Endometrial microvascular endothelial cells (primary cell): ENCODE measurements at regions not wholly inside any gene's neighbourhood (a gene's known extent, or its start where the extent isn't known, plus 50 kb on each side); places are given as distances from the start of the nearest gene placed in this dataset.
"Not testable (repeated sequence)": the region's sequence is repeated elsewhere in the genome, so short reads cannot be mapped to it uniquely, and the experiment has no call there.

Experiments used
- in situ Hi-C: cut with HindIII; loops from 2 replicates; pipeline ENCODE4 v1.10.0; 2017; ENCODE audit warnings: low sequenced_read_pairs, low pct_unique_long_range_greater_than_20kb; ENCODE audit errors: inconsistent ontology term

DNA sequence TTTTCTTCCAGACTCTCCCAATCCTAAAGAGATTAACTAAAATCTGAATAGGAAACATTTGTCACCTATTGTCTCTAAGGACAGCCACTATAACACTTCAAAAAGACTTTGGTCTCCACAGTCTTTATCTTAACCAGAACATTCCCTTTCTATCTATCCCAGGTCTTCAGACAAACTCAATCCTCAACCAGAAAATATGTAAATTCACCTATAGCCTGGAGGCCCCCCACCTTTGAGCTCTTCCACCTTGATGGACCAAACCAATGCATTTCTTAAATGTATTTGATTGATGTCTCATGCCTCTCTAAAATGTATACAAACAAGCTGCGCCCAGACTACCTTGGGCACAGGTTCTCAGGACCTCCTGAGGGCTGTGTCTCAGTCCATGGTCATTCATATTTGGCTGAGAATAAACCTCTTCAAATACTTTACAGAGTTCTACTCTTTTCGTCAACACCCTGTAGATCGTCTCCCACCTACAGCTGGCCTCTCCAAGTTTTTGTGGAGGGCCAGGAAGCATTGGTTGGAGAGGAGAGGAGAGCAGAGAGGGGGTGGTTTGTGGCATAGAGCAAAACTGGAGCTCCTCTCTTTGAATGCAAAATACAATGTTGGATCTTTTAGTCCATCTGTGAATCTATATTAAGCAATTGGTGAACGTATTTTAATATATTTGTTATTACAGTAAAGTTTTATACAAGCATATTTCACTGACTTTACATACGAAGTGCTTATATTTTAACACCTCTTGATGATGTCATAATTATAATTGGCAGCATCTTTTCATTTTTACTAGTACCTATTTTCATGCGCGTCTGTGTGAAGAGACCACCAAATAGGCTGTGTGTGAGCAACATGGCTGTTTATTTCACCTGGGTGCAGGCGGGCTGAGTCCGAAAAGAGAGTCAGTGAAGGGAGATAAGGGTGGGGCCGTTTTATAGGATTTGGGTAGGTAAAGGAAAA is 230.7 kb upstream of the DUSP10 start:
- in situ Hi-C loops: no loop called here

DNA sequence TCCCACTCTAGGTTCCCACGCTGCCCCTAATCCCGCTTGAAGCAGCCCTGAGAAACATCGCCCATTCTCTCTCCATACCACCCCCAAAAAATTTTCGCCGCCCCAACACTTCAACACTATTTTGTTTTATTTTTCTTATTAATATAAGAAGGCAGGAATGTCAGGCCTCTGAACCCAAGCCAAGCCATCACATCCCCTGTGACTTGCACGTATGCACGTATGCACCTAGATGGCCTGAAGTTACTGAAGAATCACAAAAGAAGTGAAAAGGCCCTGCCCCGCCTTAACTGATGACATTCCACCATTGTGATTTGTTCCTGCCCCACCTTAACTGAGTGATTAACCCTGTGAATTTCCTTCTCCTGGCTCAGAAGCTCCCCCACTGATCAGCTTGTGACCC is 229.1 kb upstream of the DUSP10 start:
- in situ Hi-C loops: not testable (repeated sequence)

DNA sequence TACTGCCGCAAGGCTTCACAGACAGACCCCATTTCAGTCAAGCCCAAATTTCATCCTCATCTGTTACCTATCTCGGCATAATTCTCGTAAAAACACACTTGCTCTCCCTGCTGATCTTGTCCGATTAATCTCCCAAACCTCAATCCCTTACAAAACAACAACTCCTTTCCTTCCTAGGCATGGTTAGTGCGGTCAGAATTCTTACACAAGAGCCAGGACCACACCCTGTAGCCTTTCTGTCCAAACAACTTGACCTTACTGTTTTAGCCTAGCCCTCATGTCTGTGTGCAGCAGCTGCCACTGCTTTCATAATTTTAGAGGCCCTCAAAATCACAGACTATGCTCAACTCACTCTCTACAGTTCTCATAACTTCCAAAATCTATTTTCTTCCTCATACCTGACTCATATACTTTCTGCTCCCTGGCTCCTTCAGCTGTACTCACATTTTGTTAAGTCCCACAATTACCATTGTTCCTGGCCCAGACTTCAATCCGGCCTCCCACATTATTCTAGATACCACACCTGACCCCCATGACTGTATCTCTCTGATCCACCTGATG is 227.5 kb upstream of the DUSP10 start:
- in situ Hi-C loops: not testable (repeated sequence)

DNA sequence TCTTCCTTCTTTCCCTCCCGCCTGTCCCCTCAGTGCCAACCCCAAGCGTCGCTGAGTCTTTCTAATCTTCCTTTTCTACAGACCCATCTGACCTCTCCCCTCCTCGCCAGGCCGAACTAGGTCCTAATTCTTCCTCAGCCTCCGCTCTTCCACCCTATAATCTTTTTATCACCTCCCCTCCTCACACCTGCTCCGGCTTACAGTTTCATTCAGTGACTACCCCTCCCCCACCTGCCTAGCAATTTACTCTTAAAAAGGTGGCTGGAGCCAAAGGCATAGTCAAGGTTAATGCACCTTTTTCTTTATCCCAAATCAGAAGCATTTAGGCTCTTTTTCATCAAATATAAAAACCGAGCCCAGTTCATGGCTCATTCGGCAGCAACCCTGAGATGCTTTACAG is 225.6 kb upstream of the DUSP10 start:
- in situ Hi-C loops: not testable (repeated sequence)

DNA sequence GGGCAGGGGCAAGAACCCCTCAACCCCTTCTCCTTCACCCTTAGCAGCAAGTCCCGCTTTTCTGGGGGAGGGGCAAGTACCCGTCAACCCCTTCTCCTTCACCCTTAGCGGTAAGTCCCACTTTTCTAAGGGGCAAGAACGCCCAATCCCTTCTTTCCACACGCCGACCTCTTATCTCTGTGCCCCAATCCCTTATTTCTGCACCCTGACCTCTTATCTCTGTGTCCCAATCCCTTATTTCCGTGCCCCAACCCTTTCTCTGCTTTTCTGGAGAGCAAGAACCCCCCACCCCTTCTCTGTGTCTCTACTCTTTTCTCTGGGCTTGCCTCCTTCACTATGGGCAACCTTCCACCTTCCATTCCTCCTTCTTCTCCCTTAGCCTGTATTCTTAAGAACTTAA is 225.0 kb upstream of the DUSP10 start:
- in situ Hi-C loops: not testable (repeated sequence)

DNA sequence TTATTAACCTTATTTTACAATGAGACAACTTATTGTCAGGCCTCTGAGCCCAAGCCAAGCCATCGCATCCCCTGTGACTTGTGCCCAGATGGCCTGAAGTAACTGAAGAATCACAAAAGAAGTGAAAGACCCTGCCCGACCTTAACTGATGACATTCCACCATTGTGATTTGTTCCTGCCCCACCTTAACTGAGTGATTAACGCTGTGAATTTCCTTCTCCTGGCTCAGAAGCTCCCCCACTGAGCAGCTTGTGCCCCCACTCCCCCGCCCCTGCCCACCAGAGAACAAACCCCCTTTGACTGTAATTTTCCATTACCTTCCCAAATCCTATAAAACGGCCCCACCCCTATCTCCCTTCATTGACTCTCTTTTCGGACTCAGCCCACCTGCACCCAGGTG is 224.0 kb upstream of the DUSP10 start:
- in situ Hi-C loops: not testable (repeated sequence)

DNA sequence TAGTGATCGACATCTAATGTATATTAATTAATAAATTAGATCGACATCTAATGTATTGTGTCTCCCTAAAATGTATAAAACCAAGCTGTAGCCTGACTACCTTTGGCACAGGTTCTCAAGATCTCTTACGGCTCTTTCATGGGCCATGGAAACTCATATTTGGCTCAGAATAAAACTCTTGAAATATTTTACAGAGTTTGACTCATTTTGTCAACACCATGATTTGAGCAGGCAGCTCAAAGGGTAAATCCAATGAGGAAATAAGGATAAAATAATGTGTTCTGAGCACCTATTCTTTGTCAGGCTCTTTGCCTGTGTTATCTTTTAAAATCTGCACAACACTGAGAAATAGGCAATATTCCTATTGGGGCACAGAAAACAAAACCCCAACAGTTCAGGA is 223.4 kb upstream of the DUSP10 start:
- in situ Hi-C loops: no loop called here

DNA sequence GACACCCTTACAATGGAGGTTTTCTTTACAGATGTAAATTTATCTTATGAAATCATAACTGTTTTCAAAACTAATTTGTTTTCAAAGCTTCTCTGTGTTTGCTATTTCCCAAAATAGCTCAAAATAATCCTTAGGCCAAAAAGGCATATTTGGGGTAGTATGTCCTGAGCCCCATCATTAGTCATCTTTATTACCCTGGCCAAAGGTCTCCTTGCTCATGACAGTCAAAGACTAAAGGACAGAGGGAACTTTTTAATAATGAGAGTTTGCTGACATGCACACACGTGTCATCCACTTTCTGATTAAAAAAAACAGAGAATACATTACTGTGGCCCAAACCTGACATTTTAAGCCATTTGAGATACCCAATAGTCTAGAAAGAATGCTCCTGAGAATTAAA is 221.9 kb upstream of the DUSP10 start:
- in situ Hi-C loops: no loop called here

DNA sequence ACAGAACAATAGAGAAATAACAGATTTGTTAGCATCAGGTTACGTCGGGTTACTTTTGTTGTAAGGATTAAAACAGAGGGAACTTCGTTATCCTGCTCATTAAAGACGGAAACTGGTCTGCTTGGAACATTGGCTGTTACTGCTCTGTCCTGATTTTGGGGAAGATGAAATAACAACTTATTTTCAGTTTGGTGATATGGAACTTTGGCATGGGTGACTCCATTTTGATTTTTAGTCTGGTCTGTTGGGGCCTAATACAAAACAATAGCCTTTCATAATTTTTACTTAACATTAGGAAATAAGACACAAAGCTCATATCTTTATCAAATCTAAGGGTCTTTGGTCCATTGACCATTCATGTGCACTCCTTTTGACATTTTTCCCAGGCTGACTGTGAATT is 220.5 kb upstream of the DUSP10 start:
- in situ Hi-C loops: no loop called here

DNA sequence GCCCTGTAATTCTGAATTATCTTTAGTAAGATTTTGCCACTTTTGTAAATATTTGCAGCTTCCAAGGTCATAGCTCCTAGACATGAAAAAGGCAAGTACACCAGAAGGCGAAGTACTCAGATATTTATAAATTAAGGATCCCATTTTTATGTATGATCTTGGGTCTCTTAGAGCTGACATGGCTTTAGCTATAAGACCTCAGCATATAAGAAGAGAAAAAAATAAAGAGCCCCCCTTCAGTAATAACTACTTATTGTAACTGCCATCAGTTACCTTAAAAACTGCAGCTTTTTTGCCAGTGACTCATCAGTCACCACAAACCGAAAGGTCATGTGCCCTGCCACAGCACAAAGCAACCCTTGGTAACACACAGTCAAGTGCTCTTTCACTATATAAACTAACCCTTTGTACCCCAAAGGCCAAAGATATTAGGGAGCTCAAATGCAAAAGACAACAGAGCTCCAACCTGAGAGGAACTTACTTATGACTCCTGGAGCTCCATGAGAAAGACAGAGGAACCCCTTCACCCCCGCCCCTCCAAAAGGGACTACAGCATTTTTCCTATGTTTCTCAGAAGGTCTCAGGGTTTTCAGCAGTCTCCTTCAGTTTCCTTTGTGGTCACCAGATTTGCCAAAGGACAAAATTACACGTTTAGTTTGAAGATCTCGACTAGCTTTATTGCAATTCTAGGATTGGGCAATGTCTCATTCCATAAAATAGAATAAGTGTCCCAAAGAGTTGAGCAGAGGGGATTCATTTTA is 219.8 kb upstream of the DUSP10 start:
- in situ Hi-C loops: no loop called here

DNA sequence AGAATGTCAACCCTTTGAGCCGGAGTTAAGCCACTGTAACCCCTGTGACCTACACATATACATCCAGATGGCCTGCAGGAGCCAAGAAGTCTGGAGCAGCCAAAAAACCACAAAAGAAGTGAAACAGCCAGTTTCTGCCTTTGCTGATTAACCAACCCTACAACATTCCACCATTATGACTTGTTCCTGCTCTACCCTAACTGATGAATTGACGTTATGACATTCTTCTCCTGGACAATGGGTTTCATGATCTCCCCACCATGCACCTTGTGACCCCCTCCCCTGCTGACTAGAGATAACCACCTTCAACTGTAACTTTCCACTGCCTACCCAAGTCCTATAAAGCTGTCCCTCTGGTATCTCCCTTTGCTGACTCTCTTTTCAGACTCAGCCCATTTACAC is 216.3 kb upstream of the DUSP10 start:
- in situ Hi-C loops: not testable (repeated sequence)

DNA sequence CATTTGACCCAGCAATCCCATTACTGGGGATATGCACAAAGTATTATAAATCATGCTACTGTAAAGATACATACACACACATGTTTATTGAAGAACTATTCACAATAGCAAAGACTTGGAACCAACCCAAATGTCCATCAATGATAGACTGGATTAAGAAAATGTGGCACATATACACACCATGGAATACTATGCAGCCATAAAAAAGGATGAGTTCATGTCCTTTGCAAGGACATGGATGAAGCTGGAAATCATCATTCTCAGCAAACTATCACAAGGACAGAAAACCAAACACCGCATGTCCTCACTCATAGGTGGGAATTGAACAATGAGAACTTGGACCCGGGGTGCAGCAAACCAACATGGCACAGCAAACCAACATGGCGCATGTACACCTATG is 215.5 kb upstream of the DUSP10 start:
- in situ Hi-C loops: not testable (repeated sequence)

DNA sequence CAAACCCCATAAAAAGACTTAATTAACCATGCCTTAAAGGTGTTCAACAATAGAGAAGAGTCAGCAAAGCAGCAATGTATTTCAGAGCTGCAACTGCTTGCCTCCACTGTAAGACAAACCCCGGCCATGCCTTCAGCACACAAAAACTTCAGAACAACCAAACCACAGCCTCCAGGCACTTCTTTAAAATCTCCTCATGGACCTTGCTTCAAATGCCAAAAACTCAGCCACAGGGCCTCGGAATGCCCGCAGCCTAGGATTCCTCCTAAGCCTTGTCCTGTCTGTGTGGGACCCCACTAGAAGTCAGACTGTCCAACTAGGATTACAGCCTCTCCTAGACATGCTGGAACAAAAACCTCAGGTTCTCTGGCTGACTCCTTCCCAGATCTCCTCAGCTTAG is 208.1 kb upstream of the DUSP10 start:
- in situ Hi-C loops: no loop called here

DNA sequence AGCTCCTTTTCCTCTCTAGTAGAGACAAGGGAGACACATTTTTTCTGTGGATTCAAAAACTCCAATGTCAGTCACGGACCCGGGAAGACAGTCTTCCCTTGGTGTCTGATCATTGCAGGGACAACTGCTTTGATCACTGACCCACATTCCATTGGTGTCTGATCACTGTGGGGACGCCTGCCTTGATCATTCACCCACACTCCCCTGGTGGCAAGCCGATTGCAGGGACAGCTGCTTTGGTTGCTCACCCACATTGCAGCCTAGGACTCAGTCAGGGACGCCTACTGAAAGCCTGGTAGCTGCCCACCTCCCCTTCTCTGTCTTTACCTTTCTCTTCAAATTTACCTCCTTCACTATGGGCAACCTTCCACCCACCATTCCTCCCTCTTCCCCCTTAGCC is 206.6 kb upstream of the DUSP10 start:
- in situ Hi-C loops: no loop called here

DNA sequence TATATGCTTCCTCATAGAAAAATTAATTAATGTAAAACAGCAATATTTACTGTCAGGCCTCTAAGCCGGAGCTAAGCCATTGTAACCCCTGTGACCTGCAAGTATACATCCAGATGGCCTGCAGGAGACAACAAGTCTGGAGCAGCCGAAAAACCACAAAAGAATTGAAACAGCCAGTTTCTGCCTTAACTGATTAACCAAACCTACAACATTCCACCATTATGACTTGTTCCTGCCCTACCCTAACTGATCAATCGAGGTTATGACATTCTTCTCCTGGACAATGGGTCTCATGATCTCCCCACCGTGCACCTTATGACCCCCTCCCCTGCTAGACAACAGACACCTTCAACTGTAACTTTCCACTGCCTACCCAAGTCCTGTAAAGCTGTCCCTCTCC is 205.8 kb upstream of the DUSP10 start:
- in situ Hi-C loops: no loop called here

DNA sequence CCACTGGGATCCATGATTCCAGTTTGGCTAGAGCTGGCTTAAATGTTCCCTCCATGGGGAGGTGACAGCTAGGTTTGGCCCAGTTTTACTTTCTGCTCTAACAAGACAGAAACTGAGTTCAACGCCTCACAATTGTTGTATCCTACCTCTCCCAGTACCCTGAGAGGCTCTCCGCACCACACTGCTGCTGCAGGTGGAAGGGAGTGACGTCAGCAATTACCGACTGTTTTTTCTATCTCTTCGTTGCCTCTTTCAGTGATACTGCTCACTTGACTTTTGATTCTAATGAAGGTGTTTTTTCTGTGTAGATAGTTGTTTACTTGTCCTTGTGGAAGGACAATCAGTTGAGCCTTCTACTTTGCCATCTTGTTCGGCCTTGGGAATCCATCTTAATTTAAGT is 204.9 kb upstream of the DUSP10 start:
- in situ Hi-C loops: no loop called here

DNA sequence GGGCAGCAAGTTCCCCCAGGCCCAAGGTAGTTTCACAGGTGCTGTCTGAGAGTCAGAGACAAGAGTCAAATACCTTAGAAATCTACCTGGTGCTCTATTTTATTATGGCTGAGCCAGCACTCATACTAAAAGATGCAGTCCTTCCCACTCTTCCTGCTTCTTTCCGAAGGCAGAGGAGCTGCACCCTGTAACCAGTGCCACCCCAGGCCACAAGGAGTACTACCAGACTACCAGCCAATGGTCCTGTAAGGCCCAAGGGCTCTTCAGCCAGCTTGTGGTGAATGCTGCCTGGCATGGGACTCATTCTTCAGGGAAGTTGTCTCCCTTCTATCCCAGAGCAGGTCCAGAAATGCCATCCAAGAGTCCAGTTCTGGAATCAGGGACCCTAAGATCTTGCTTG is 203.8 kb upstream of the DUSP10 start:
- in situ Hi-C loops: no loop called here

DNA sequence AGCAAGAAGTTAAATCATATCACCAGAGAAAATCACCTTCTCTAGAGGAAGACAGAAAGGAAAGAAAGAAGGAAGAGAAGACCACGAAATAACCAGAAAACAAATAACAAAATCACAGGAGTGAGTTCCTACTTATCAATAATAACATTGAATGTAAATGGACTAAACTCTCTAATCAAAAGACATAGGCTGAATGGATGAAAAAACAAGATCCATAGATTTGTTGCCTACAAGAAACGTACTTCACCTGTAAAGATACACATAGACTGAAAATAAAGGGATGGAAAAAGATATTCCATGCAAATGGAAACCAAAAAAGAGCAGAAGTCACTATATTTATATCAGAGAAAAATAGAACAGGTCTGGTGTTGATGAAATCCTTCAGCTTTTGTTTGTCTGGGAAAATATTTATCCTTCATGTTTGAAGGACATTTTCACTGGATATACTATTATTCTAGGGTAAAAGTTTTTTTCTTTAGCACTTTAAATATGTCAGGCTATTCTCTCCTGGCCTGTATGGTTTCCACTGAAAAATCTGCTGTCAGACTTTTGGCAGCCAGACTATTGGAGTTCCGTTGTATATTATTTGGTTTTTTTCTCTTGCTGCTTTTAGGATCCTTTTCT is 202.5 kb upstream of the DUSP10 start:
- in situ Hi-C loops: no loop called here

DNA sequence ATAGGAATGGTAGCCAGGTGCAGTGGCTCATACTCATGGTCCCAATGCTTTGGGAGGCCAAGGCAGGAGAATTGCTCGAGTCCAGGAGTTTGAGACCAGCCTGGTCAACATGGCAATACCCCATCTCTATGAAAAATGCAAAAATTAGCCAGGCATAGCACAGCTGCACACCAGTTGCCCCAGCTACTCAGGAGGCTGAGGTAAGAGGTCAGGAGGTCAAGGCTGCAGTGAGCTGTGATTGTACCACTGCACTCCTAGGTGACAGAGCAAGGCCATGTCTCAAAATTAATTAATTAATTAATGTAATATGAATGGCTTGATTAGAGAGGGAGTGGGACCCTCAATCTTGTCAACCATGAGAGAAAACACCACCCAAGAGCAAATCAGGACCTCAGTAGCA is 198.7 kb upstream of the DUSP10 start:
- in situ Hi-C loops: no loop called here
